NCI-H2029 (cell line): ENCODE measurements at regions not wholly inside any gene's neighbourhood (a gene's known extent, or its start where the extent isn't known, plus 50 kb on each side); places are given as distances from the start of the nearest gene placed in this dataset.
"Not testable (repeated sequence)": the region's sequence is repeated elsewhere in the genome, so short reads cannot be mapped to it uniquely, and the experiment has no call there.

Experiments
- DNase-seq: peaks from one replicate; lab custom pipeline; 2025; lab: John Stamatoyannopoulos, UW

GRCh38 chr2:72031346-72032110 lies 116.1 kb downstream of the CYP26B1 start:
- no peak for DNase-seq

- no peak for DNase-seq
These were observed 118.7 kb downstream of the CYP26B1 start for GRCh38 chr2:72028996-72029395.

- no peak for DNase-seq
These were observed 119.2 kb downstream of the CYP26B1 start for GRCh38 chr2:72028351-72028995.

- DNase-seq = no peak
These were observed 120.1 kb downstream of the CYP26B1 start for GRCh38 chr2:72027426-72028161.

- DNase-seq = no peak
These were observed 120.7 kb downstream of the CYP26B1 start for GRCh38 chr2:72026819-72027425.

GRCh38 chr2:72024451-72025175 lies 123.0 kb downstream of the CYP26B1 start:
- DNase-seq = no peak

- DNase-seq = no peak
These were observed 123.8 kb downstream of the CYP26B1 start for GRCh38 chr2:72023678-72024390.

GRCh38 chr2:72021371-72021770 lies 126.3 kb downstream of the CYP26B1 start:
- DNase-seq = not testable (repeated sequence)

- DNase-seq = no peak
These were observed 132.4 kb downstream of the CYP26B1 start for GRCh38 chr2:72015266-72015665.

GRCh38 chr2:72014831-72015230 lies 132.8 kb downstream of the CYP26B1 start:
- DNase-seq = no peak

- no peak for DNase-seq
These were observed 133.9 kb downstream of the CYP26B1 start for GRCh38 chr2:72013726-72014125.

GRCh38 chr2:72012886-72013574 lies 134.6 kb downstream of the CYP26B1 start:
- no peak for DNase-seq

GRCh38 chr2:72011791-72012190 lies 135.9 kb downstream of the CYP26B1 start:
- no peak for DNase-seq

- DNase-seq = no peak
These were observed 136.3 kb downstream of the CYP26B1 start for GRCh38 chr2:72011370-72011689.

- no peak for DNase-seq
These were observed 136.9 kb downstream of the CYP26B1 start for GRCh38 chr2:72010647-72011369.

- no peak for DNase-seq
These were observed 139.1 kb downstream of the CYP26B1 start for GRCh38 chr2:72008608-72009007.

- no peak for DNase-seq
These were observed 140.3 kb downstream of the CYP26B1 start for GRCh38 chr2:72007402-72007801.

GRCh38 chr2:72006188-72006736 lies 141.4 kb downstream of the CYP26B1 start:
- DNase-seq = no peak

GRCh38 chr2:72004976-72005375 lies 142.7 kb downstream of the CYP26B1 start:
- no peak for DNase-seq
